PC-9 (cell line): ENCODE measurements at regions not wholly inside any gene's neighbourhood (a gene's known extent, or its start where the extent isn't known, plus 50 kb on each side); places are given as distances from the start of the nearest gene placed in this dataset.

ENCODE experiments used
- BruUV-seq: library from RNA; stranded (reverse); fragments of 400-500 nt; replicated peaks from 2 replicates; lab custom pipeline; 2021; lab: Mats Ljungman, UMichigan
- CTCF ChIA-PET: fragments of 300-600 bp; sonication (Branson Sonifier 250); formaldehyde crosslinking; loops from one replicate; lab custom pipeline; 2022; ENCODE audit warnings: antibody characterized with exemption; lab: Charles Lee
- POLR2A ChIA-PET: fragments of 300-600 bp; sonication (Branson Sonifier 250); formaldehyde crosslinking; loops from one replicate; lab custom pipeline; 2022; ENCODE audit warnings: antibody characterized with exemption; ENCODE audit not compliant: unreplicated experiment; lab: Charles Lee
- DNase-seq, 2 experiments: peaks; one replicate each; pipeline versions ENCODE4 v3.0.0 to v3.0.0-alpha.2; 2015 to 2022; ENCODE audit warnings: mixed read lengths in 1 of 2
- H2AFZ ChIP-seq: fragments of 200-600 bp; sonication (generic); 2 replicates; pipeline ENCODE4 v1.8.1; 2017; ENCODE audit warnings: antibody characterized with exemption
- H3F3A ChIP-seq: fragments of 200-600 bp; sonication (generic); 2 replicates; pipeline ENCODE4 v1.8.1; 2017; ENCODE audit warnings: antibody characterized with exemption, mild to moderate bottlenecking, low read depth; ENCODE audit not compliant: insufficient read depth
- H3K27ac ChIP-seq: fragments of 200-600 bp; sonication (generic); 2 replicates; pipeline ENCODE4 v1.6.1; 2016; ENCODE audit warnings: mixed run types
- H3K27me3 ChIP-seq: fragments of 200-600 bp; sonication (generic); 2 replicates; pipeline ENCODE4 v1.6.1; 2016; ENCODE audit warnings: low read depth, mixed run types; ENCODE audit not compliant: insufficient read depth
- H3K36me3 ChIP-seq: fragments of 200-600 bp; sonication (generic); 2 replicates; pipeline ENCODE4 v1.6.1; 2016; ENCODE audit warnings: low read depth, mixed run types
- H3K4me1 ChIP-seq: fragments of 200-600 bp; sonication (generic); replicated peaks from 2 replicates; pipeline ENCODE4 v1.6.1; 2016; ENCODE audit warnings: mixed run types; ENCODE audit not compliant: insufficient read depth
- H3K4me2 ChIP-seq: fragments of 200-600 bp; sonication (generic); 2 replicates; pipeline ENCODE4 v1.6.1; 2017; ENCODE audit warnings: mixed run types
- H3K4me3 ChIP-seq: fragments of 200-600 bp; sonication (generic); 2 replicates; pipeline ENCODE4 v1.6.1; 2016; ENCODE audit warnings: mixed run types
- H3K79me2 ChIP-seq: fragments of 200-600 bp; sonication (generic); 2 replicates; pipeline ENCODE4 v1.6.1; 2017; ENCODE audit warnings: low read depth, mixed run types
- H3K9me2 ChIP-seq: fragments of 200-600 bp; sonication (generic); 2 replicates; pipeline ENCODE4 v1.8.1; 2017; ENCODE audit warnings: mild to moderate bottlenecking; ENCODE audit not compliant: insufficient read depth
- H3K9me3 ChIP-seq: fragments of 200-600 bp; sonication (generic); 2 replicates; pipeline ENCODE4 v1.8.1; 2016; ENCODE audit warnings: low read depth; ENCODE audit not compliant: insufficient read depth
- H4K20me1 ChIP-seq: fragments of 200-600 bp; sonication (generic); 2 replicates; pipeline ENCODE4 v1.8.1; 2017; ENCODE audit not compliant: insufficient read depth
- EZH2 ChIP-seq: fragments of 200-600 bp; sonication (generic); IDR thresholded peaks from 2 replicates; pipeline ENCODE4 v1.8.0; 2017; ENCODE audit warnings: antibody characterized with exemption, low read depth
- intact Hi-C: fragments of 100-400 bp; cut with micrococcal nuclease; formaldehyde crosslinking; loops from one replicate; pipeline ENCODE4 v1.10.0; 2022; ENCODE audit not compliant: unreplicated experiment
- TF ChIP-seq, protein P1 (sequence below): fragments of 200-600 bp; sonication (generic); conservative IDR thresholded peaks from 2 replicates; pipeline ENCODE4 v1.6.1; 2017; ENCODE audit warnings: mixed run types, antibody characterized with exemption, mild to moderate bottlenecking, moderate library complexity

DNA sequence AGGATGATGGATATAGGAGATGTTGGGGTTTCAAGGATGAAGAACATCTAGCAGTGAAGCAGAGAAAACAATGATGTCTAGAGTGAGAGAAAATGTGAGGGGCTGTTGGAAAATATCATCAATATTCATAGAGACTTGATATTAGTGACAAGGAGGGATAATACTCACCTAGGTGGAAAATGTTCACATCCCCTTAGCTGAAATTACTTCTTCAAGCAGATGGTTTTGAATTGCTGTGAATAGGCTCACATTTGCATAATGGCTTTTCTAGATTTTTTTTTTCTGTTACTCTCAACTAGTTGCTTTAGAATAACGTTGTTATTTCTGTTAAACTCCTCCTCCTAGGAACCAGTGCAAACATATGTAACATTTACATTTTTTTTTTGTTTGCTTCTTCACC, 61.6 kb upstream of the MAP1B start:
- no peak for TF ChIP-seq EZH2
- TF ChIP-seq, protein P1, sequence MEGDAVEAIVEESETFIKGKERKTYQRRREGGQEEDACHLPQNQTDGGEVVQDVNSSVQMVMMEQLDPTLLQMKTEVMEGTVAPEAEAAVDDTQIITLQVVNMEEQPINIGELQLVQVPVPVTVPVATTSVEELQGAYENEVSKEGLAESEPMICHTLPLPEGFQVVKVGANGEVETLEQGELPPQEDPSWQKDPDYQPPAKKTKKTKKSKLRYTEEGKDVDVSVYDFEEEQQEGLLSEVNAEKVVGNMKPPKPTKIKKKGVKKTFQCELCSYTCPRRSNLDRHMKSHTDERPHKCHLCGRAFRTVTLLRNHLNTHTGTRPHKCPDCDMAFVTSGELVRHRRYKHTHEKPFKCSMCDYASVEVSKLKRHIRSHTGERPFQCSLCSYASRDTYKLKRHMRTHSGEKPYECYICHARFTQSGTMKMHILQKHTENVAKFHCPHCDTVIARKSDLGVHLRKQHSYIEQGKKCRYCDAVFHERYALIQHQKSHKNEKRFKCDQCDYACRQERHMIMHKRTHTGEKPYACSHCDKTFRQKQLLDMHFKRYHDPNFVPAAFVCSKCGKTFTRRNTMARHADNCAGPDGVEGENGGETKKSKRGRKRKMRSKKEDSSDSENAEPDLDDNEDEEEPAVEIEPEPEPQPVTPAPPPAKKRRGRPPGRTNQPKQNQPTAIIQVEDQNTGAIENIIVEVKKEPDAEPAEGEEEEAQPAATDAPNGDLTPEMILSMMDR: no peak
- BruUV-seq: no TSS peak
- Histone ChIP-seq H3K27ac (no peak overlapping the region), H3K79me2 (no peaks in the 10 kb centered on the region), H3K9me3 (no peaks in the 10 kb centered on the region), H3K4me2 (no peak overlapping the region), H3K4me3 (no peak overlapping the region), H2AFZ (no peak overlapping the region), H3K9me2 (peaks cover 3% of the 10 kb centered on the region; the same call in 1 of the 2 replicates), H3K4me1 (no peaks in the 10 kb centered on the region), H3F3A (no peaks in the 10 kb centered on the region), H4K20me1 (no peaks in the 10 kb centered on the region), H3K36me3 (no peaks in the 10 kb centered on the region), H3K27me3 (no peaks in the 10 kb centered on the region)
- POLR2A ChIA-PET: no interaction called here
- CTCF ChIA-PET: no interaction called here
- intact Hi-C loops: no loop called here
- no peak for DNase-seq

DNA sequence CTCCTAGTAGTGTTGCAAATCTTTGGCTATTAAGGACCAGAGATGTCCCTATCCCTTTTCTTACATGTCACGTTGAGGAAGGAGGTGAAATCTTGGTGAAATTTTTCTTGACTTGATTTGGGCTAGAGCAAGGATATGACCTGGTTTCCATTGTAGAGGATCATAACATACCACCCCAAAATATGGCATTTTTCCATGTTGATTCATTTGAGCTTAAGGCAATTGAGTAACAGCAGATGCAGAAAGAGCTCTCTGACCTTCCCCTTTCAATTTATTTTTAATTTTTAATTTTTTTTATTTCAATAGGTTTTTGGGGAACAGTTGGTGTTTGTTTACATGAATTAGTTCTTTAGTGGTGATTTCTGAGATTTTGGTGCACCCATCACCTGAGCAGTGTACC, 61.2 kb upstream of the MAP1B start:
- Histone ChIP-seq H2AFZ (no peak overlapping the region), H3K4me3 (no peak overlapping the region), H3K27ac (no peak overlapping the region), H3K9me2 (peaks cover 3% of the 10 kb centered on the region; the same call in 1 of the 2 replicates), H3K27me3 (no peaks in the 10 kb centered on the region), H4K20me1 (no peaks in the 10 kb centered on the region), H3F3A (no peaks in the 10 kb centered on the region), H3K9me3 (no peaks in the 10 kb centered on the region), H3K79me2 (no peaks in the 10 kb centered on the region), H3K4me2 (no peak overlapping the region), H3K36me3 (no peaks in the 10 kb centered on the region), H3K4me1 (no peaks in the 10 kb centered on the region)
- intact Hi-C loops: no loop called here
- no TSS peak for BruUV-seq
- no peak for TF ChIP-seq EZH2
- TF ChIP-seq, protein P1: no peak
- ChIA-PET POLR2A (no interaction called here), CTCF (no interaction called here)
- DNase-seq: no peak

DNA sequence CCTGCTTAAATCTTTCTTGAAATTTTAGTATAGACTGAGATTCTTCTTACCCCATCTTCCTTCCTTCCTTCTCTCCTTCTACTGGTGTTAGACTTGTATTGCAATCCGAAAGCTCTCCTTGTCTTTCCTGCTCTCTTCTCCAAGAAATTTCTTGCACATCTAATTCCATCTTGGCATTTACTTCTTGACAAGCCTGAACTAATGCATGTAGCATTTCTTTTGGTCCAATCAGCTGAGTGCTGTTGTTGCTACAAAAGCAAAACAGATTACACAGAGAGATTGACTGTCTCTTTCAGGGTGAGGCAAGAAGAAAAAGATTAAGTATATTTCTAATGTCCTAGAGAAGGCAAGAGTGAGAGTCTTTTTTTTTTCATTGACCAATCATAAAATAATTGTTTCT, 51.6 kb upstream of the MAP1B start:
- DNase-seq: no peak
- Histone ChIP-seq H4K20me1 (no peaks in the 10 kb centered on the region), H3F3A (no peaks in the 10 kb centered on the region), H3K9me3 (no peaks in the 10 kb centered on the region), H3K36me3 (no peaks in the 10 kb centered on the region), H3K9me2 (no peaks in the 10 kb centered on the region), H3K27me3 (no peaks in the 10 kb centered on the region), H3K4me3 (no peak overlapping the region), H3K4me1 (no peaks in the 10 kb centered on the region), H3K4me2 (no peak overlapping the region), H2AFZ (no peak overlapping the region), H3K79me2 (no peaks in the 10 kb centered on the region), H3K27ac (no peak overlapping the region)
- no peak for TF ChIP-seq EZH2
- POLR2A ChIA-PET: no interaction called here
- CTCF ChIA-PET: no interaction called here
- intact Hi-C loops: no loop called here
- BruUV-seq: no TSS peak
